ENCODE measurements at regions not wholly inside any gene's neighbourhood (a gene's known extent, or its start where the extent isn't known, plus 50 kb on each side); places are given as distances from the start of the nearest gene placed in this dataset.

- no peak overlapping the region for H3K4me3 ChIP-seq (ENCODE audit: low read depth, low read length)
- DNase-seq (ENCODE audit: low read depth), result no peak
- TF ChIP-seq MAX (IDR thresholded peaks at IDR 0.05; ENCODE audit: low read depth, low read length) (no peak), CTCF (IDR thresholded peaks at IDR 0.05; ENCODE audit: low read depth, low read length) (no peak), MYC (IDR thresholded peaks at IDR 0.05; ENCODE audit: low read depth, low read length) (no peak), POLR2A (IDR thresholded peaks at IDR 0.05; ENCODE audit: extremely low read depth, insufficient read length) (no peak)
Observed at GRCh38 chr6:167659046-167659445, 167.7 kb upstream of the AFDN start.

- TF ChIP-seq MYC (IDR thresholded peaks at IDR 0.05; ENCODE audit: low read depth, low read length), result no peak
- TF ChIP-seq CTCF (IDR thresholded peaks at IDR 0.05; ENCODE audit: low read depth, low read length), result no peak
- TF ChIP-seq MAX (IDR thresholded peaks at IDR 0.05; ENCODE audit: low read depth, low read length), result no peak
- TF ChIP-seq POLR2A (IDR thresholded peaks at IDR 0.05; ENCODE audit: extremely low read depth, insufficient read length), result no peak
- H3K4me3 ChIP-seq (ENCODE audit: low read depth, low read length), result no peak overlapping the region
- DNase-seq (ENCODE audit: low read depth), result no peak
Observed at GRCh38 chr6:167660424-167660823, 166.3 kb upstream of the AFDN start.

- DNase-seq (ENCODE audit: low read depth), result no peak
- TF ChIP-seq MYC (IDR thresholded peaks at IDR 0.05; ENCODE audit: low read depth, low read length), result no peak
- TF ChIP-seq MAX (IDR thresholded peaks at IDR 0.05; ENCODE audit: low read depth, low read length), result no peak
- TF ChIP-seq CTCF (IDR thresholded peaks at IDR 0.05; ENCODE audit: low read depth, low read length), result no peak
- TF ChIP-seq POLR2A (IDR thresholded peaks at IDR 0.05; ENCODE audit: extremely low read depth, insufficient read length), result no peak
- no peak overlapping the region for H3K4me3 ChIP-seq (ENCODE audit: low read depth, low read length)
Observed at GRCh38 chr6:167660944-167661551, 165.7 kb upstream of the AFDN start.

- no peak overlapping the region for H3K4me3 ChIP-seq (ENCODE audit: low read depth, low read length)
- TF ChIP-seq MAX (IDR thresholded peaks at IDR 0.05; ENCODE audit: low read depth, low read length) (no peak), POLR2A (IDR thresholded peaks at IDR 0.05; ENCODE audit: extremely low read depth, insufficient read length) (no peak), MYC (IDR thresholded peaks at IDR 0.05; ENCODE audit: low read depth, low read length) (no peak), CTCF (IDR thresholded peaks at IDR 0.05; ENCODE audit: low read depth, low read length) (no peak)
Observed at GRCh38 chr6:167661552-167662044, 165.1 kb upstream of the AFDN start.

GRCh38 chr6:167662075-167662880, 164.4 kb upstream of the AFDN start:
- TF ChIP-seq MAX (IDR thresholded peaks at IDR 0.05; ENCODE audit: low read depth, low read length) (no peak), MYC (IDR thresholded peaks at IDR 0.05; ENCODE audit: low read depth, low read length) (no peak), CTCF (IDR thresholded peaks at IDR 0.05; ENCODE audit: low read depth, low read length) (no peak), POLR2A (IDR thresholded peaks at IDR 0.05; ENCODE audit: extremely low read depth, insufficient read length) (no peak)
- DNase-seq (ENCODE audit: low read depth), result no peak
- no peak overlapping the region for H3K4me3 ChIP-seq (ENCODE audit: low read depth, low read length)

More at GRCh38 chr6:167661552-167662044, 165.1 kb upstream of the AFDN start:
- no peak for DNase-seq (ENCODE audit: low read depth)
